HG02938 (cell line): ENCODE measurements at regions not wholly inside any gene's neighbourhood (a gene's known extent, or its start where the extent isn't known, plus 50 kb on each side); places are given as distances from the start of the nearest gene placed in this dataset.

ENCODE experiments used
- ATAC-seq: cut with Tn5 transposase; IDR thresholded peaks from one replicate; pipeline ENCODE4 v1.9.1; 2021; ENCODE audit warnings: mild to moderate bottlenecking, moderate library complexity; ENCODE audit not compliant: unreplicated experiment

GRCh38 chr13:106183410-106184065, 351.9 kb downstream of the EFNB2 start:
- no peak for ATAC-seq

GRCh38 chr13:106182404-106182803, 353.1 kb downstream of the EFNB2 start:
- no peak for ATAC-seq

- no peak for ATAC-seq
Observed at GRCh38 chr13:106178816-106179215, 356.6 kb downstream of the EFNB2 start.

GRCh38 chr13:106177146-106177545, 358.3 kb downstream of the EFNB2 start:
- no peak for ATAC-seq

GRCh38 chr13:106176117-106176516, 359.3 kb downstream of the EFNB2 start:
- no peak for ATAC-seq

- no peak for ATAC-seq
Observed at GRCh38 chr13:106173891-106174610, 361.4 kb downstream of the EFNB2 start.

GRCh38 chr13:106173346-106173745, 362.1 kb downstream of the EFNB2 start:
- ATAC-seq = no peak

- ATAC-seq = no peak
Observed at GRCh38 chr13:106172176-106172905, 363.1 kb downstream of the EFNB2 start.

- ATAC-seq = no peak
Observed at GRCh38 chr13:106163426-106163825, 372.0 kb downstream of the EFNB2 start.

- no peak for ATAC-seq
Observed at GRCh38 chr13:106161146-106161545, 374.3 kb downstream of the EFNB2 start.

GRCh38 chr13:106159295-106160195, 375.9 kb downstream of the EFNB2 start:
- ATAC-seq = no peak

GRCh38 chr13:106156468-106156867, 379.0 kb downstream of the EFNB2 start:
- ATAC-seq = no peak

- no peak for ATAC-seq
Observed at GRCh38 chr13:106155411-106155810, 380.1 kb downstream of the EFNB2 start.

- ATAC-seq = no peak
Observed at GRCh38 chr13:106153876-106154275, 381.6 kb downstream of the EFNB2 start.

- no peak for ATAC-seq
Observed at GRCh38 chr13:106153041-106153440, 382.4 kb downstream of the EFNB2 start.

GRCh38 chr13:106152047-106152446, 383.4 kb downstream of the EFNB2 start:
- ATAC-seq = no peak

- ATAC-seq = no peak
Observed at GRCh38 chr13:106151056-106151699, 384.3 kb downstream of the EFNB2 start.

- ATAC-seq = no peak
Observed at GRCh38 chr13:106145997-106146864, 389.2 kb downstream of the EFNB2 start.

- ATAC-seq = no peak
Observed at GRCh38 chr13:106145070-106145469, 390.4 kb downstream of the EFNB2 start.
